Activated T-cell treated with anti-CD3 and anti-CD28 coated beads for 24 hours (primary cell): ENCODE measurements at regions not wholly inside any gene's neighbourhood (a gene's known extent, or its start where the extent isn't known, plus 50 kb on each side); places are given as distances from the start of the nearest gene placed in this dataset.

Experiments used
- DNase-seq: peaks from one replicate; pipeline ENCODE4 v3.0.0-alpha.2; 2020; ENCODE audit warnings: low read depth

GRCh38 chr21:38984982-38985567, 179.3 kb downstream of the ETS2 start:
- DNase-seq, result no peak

GRCh38 chr21:38984568-38984967, 178.8 kb downstream of the ETS2 start:
- DNase-seq, result no peak

DNA sequence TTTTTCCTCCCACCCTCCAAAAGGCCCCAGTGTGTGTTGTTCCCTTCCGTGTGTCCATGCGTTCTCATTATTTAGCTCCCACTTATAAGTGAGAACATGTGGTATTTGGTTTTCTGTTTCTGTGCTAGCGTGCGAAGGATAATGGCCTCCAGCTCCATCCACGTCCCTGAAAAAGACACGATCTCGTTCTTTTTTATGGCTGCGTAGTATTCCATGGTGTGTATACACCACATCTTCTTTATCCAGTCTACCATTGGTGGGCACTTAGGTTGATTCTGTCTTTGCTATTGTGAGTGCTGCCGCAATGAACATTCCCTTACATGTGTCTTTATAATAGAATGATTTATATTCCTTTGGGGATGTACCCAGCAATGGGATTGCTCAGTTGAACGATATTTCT, 177.8 kb downstream of the ETS2 start:
- DNase-seq, result no peak

- DNase-seq, result no peak
Measured at GRCh38 chr21:38982804-38983203, 177.1 kb downstream of the ETS2 start.

- DNase-seq, result no peak
Measured at GRCh38 chr21:38982096-38982495, 176.4 kb downstream of the ETS2 start.

DNA sequence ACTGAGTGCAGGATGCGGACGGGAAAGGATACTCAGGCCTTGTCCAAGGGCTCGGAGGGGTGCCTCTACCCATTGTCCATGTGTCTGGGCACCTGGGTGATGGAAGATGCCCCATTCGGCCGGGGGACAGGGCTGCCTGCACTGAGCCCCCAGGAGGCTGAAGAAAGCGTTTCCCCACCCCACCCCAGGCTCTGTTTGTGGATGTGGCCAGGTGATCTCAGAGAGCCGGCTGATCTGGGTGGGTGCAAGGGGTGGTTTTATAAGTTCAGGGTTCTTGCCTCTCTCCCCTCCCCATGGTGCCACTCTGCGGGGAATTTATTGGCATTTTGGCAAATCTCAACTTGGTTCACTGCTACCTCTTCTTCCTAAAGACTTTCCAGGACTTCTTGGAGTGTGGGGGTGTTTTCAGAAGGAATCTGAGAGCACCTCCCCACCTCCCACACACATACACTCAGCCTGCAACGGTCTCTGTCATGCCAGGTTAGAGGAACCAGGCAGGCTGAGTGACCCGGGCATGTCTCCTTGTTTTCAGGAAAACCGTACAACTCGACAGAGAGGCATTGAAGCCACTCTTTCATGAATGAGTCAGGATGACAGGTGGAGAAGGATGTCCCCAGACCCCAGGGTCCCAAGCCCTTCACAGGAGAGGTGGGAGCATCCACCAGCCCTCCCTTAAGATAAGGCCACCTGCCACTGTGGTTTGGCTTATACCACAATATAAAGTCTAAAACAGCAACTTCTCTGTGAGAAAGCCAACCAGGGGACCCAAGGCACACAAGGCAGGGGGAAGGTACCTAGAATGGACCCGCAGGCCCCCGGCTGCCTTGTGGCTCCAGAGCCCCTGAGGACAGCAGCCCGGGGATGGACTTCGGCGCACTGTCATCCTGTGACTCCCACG, 174.9 kb downstream of the ETS2 start:
- no peak for DNase-seq

DNA sequence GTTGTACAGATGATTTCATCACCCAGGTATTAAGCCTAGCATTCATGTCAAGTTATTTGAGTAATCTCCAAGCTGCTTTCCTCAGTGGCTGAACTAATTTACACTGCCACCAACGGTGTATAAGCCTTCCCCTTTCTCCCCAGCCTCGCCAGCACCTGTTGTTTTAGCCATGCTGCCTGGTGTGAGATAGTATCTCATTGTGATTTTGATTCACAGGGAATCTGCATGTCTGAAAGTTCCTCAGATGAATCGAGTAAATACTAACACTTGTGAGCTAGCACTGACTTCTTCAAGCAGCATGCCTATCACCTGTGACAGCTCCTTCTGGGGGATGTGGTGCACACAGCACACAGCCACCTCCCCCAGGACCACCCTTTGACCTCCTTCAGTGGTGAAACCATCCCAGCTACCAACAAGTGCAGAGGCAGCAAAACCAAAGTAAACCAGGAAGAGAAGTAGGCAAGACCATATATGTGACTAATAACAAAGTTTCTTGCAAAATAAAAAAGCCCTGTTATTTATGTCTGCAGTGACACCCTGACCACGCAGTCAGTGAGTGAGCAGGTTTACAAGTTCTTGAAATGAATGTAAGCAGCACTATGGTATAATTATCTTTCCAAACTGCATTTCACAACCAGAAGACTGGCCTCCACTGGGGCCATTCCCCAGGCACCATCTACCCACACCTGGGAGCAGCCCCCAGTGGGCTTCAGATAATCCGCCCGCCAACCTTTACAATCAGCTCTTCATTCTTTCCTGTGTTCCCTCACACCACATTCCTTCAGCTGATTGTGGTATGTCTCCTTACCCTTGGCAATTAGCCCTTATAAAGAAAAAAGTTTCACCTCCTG, 173.8 kb downstream of the ETS2 start:
- DNase-seq, result no peak

DNA sequence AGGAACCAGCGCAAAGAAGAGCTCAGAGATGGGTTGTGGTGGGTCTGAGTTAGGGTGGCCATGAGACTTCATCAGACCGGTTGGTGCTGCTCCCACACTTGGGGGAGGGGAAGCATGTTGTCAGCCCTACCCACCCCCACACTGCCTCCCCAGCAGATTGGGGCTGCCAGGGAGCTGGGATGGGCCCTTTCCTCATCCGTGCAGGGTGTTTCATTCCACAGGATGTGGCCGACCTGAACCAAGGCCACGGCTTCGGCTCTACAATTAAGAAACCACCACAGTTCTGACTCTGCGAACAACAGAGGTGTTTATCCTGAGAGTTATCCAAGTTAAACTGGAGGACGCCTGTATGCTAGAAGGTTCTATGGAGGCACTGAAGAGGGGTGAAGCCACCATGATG, 171.2 kb downstream of the ETS2 start:
- DNase-seq, result no peak

- no peak for DNase-seq
Measured at GRCh38 chr21:38973552-38973951, 167.8 kb downstream of the ETS2 start.

- DNase-seq, result no peak
Measured at GRCh38 chr21:38972078-38972477, 166.3 kb downstream of the ETS2 start.

DNA sequence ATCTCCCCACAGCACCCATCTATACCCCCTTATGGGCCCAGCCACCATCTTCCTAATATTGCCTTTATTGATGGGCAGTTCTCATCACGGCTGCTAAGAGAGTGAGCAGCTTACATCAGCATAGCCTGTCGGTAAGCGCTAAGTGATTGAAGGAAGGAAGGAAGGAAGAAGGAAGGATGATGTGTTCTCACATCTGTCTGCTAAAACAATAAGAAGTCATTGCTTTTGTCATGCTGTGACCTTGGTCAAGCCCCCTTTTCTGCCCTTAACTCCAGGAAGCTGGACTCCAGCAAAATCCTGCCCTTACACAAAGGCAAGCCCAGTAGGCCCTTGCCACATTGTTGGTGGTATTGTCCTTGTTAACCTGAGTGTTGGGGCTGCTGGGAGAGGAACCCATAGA, 165.0 kb downstream of the ETS2 start:
- DNase-seq, result no peak

GRCh38 chr21:38968887-38969543, 163.3 kb downstream of the ETS2 start:
- no peak for DNase-seq

GRCh38 chr21:38965910-38966504, 160.3 kb downstream of the ETS2 start:
- DNase-seq, result no peak

DNA sequence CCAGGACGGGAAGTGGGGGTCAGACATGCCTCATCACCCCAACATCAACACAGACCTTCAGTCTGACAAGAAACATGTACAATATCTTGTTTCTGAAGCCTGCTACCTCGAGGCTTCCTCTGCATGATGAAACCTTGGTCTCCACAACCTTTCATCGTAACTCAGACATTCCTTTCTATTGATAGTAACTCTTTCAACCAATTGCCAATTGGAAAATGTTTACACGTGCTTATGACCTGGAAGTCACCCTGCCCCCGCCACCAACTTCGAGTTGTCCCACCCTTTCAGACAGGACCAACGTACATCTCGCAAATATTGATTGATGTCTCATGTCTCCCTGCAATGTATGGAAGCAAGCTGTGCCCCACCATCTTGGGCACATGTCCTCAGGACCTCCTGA, 159.5 kb downstream of the ETS2 start:
- no peak for DNase-seq

- DNase-seq, result no peak
Measured at GRCh38 chr21:38963006-38963405, 157.3 kb downstream of the ETS2 start.

- DNase-seq, result no peak
Measured at GRCh38 chr21:38960251-38960650, 154.5 kb downstream of the ETS2 start.

- DNase-seq, result no peak
Measured at GRCh38 chr21:38959692-38960061, 153.9 kb downstream of the ETS2 start.

GRCh38 chr21:38958940-38959691, 153.4 kb downstream of the ETS2 start:
- no peak for DNase-seq

DNA sequence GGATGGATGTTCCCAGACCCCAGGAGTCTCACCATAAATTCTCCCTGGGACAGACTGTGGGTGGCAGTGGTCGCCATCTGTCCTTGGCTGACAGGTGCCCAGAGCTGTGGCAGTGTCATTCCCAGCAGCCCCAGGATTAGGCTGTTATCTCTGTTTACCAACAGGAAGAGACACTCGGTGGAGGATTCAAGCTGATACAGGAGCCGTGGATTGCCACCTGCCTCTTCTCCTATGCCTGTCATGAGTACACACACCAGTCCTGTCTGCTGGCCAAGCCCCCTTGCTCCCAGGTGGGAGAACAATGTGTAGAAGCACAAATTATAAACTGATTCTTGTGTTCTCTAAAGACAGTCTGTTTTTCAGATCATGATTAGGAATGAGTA, 152.6 kb downstream of the ETS2 start:
- DNase-seq, result no peak

GRCh38 chr21:38957575-38958322, 152.0 kb downstream of the ETS2 start:
- no peak for DNase-seq
